ENCODE measurements at regions not wholly inside any gene's neighbourhood (a gene's known extent, or its start where the extent isn't known, plus 50 kb on each side); places are given as distances from the start of the nearest gene placed in this dataset.
A peak's percentile ranks its signal among the peaks of the same experiment; 100 is the strongest.

DNA sequence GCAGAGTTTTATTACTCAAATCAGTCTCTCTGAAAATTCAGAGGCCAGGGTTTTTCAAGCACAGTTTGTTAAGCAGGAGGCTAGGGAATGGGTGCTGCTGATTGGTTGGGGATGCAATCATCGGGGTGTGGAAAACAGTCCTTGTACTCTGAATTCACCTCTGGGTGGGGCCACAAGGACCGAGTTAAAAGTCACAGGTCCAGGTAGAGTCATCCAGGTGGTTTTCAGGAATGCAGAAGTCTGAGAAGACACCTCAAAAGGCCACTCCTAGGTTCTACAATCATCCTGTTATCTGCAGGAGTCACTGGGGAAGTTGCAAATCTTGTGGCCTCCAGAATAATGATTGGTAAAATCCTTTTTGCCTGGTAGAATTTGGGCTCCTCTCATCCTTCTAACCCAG is 371.2 kb upstream of the SULF2 start:
- 90 to 100% methylated on average over 1 to 2 of the region's 2 CpGs for WGBS, 2 experiments (ENCODE audit: insufficient coverage in 1 of 2, insufficient read length in 1 of 2)

DNA sequence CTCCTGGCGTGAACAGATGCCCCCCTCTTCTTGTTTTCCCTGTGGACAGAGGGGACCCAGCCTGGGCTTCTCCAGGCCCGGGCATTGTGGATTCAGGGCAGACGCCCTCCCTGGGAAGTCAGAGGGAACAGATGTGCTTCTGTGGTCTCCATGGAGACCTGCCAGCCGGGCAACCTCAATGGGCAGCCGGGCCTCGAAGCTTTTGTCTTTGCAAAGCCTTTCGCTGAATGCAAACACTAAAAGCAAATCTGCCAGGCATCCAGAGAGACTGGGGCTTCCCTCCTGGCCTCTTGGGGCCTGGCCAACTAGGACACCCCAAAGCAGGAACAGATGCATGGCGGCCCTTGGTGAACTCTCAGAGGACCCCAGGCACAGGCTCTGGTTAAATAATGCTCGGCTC is 370.0 kb upstream of the SULF2 start:
- Histone ChIP-seq H3K27ac (ENCODE audit: low read depth, low read length) (peak overlapping the region; percentile 2), H3K36me3 (ENCODE audit: control insufficient read depth, insufficient read depth, low read length) (no peaks in the 10 kb centered on the region), H3K4me3 (ENCODE audit: low read length) (no peak overlapping the region), H3K4me1 (ENCODE audit: control insufficient read depth, insufficient read depth, low read length) (no peaks in the 10 kb centered on the region), H3K27me3 (ENCODE audit: control insufficient read depth, insufficient read depth, low read length, poor library complexity, severe bottlenecking) (no peaks in the 10 kb centered on the region), H3K9ac (ENCODE audit: extremely low read depth, low read length, poor library complexity, severe bottlenecking) (no peak overlapping the region), H3K9me3 (ENCODE audit: control insufficient read depth, low read length) (peaks cover 18% of the 10 kb centered on the region)
- Mint-ChIP-seq H3K36me3 (ENCODE audit: low read depth) (no peaks in the 10 kb centered on the region), H3K4me1 (no peaks in the 10 kb centered on the region), H3K4me3 (no peak overlapping the region), H3K27ac (no peak overlapping the region), H3K9me3 (peaks cover 23% of the 10 kb centered on the region), H3K27me3 (ENCODE audit: insufficient read depth) (peaks cover 8% of the 10 kb centered on the region)
- DNase-seq = no peak
- 85 to 89% methylated on average over 5 to 9 of the region's 9 CpGs for WGBS, 2 experiments (ENCODE audit: insufficient coverage in 1 of 2, insufficient read length in 1 of 2)
- TF ChIP-seq, protein P1, sequence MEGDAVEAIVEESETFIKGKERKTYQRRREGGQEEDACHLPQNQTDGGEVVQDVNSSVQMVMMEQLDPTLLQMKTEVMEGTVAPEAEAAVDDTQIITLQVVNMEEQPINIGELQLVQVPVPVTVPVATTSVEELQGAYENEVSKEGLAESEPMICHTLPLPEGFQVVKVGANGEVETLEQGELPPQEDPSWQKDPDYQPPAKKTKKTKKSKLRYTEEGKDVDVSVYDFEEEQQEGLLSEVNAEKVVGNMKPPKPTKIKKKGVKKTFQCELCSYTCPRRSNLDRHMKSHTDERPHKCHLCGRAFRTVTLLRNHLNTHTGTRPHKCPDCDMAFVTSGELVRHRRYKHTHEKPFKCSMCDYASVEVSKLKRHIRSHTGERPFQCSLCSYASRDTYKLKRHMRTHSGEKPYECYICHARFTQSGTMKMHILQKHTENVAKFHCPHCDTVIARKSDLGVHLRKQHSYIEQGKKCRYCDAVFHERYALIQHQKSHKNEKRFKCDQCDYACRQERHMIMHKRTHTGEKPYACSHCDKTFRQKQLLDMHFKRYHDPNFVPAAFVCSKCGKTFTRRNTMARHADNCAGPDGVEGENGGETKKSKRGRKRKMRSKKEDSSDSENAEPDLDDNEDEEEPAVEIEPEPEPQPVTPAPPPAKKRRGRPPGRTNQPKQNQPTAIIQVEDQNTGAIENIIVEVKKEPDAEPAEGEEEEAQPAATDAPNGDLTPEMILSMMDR (conservative IDR thresholded peaks at IDR 0.05) = no peak

More for the DNA sequence above, 371.2 kb upstream of the SULF2 start:
- TF ChIP-seq, protein P1 (conservative IDR thresholded peaks at IDR 0.05) = no peak
- H3K4me3 ChIP-seq (ENCODE audit: low read length) = no peak overlapping the region
- H3K36me3 ChIP-seq (ENCODE audit: control insufficient read depth, insufficient read depth, low read length) = no peaks in the 10 kb centered on the region
- Mint-ChIP-seq H3K36me3 (ENCODE audit: low read depth) (no peaks in the 10 kb centered on the region), H3K4me1 (no peaks in the 10 kb centered on the region), H3K4me3 (no peak overlapping the region), H3K27me3 (ENCODE audit: insufficient read depth) (peaks cover 8% of the 10 kb centered on the region), H3K9me3 (peaks cover 23% of the 10 kb centered on the region), H3K27ac (no peak overlapping the region)
- no peak overlapping the region for H3K9ac ChIP-seq (ENCODE audit: extremely low read depth, low read length, poor library complexity, severe bottlenecking)
- no peak for DNase-seq
- no peaks in the 10 kb centered on the region for H3K27me3 ChIP-seq (ENCODE audit: control insufficient read depth, insufficient read depth, low read length, poor library complexity, severe bottlenecking)
- H3K9me3 ChIP-seq (ENCODE audit: control insufficient read depth, low read length) = peaks cover 18% of the 10 kb centered on the region
- H3K27ac ChIP-seq (ENCODE audit: low read depth, low read length) = no peak overlapping the region
- H3K4me1 ChIP-seq (ENCODE audit: control insufficient read depth, insufficient read depth, low read length) = no peaks in the 10 kb centered on the region

DNA sequence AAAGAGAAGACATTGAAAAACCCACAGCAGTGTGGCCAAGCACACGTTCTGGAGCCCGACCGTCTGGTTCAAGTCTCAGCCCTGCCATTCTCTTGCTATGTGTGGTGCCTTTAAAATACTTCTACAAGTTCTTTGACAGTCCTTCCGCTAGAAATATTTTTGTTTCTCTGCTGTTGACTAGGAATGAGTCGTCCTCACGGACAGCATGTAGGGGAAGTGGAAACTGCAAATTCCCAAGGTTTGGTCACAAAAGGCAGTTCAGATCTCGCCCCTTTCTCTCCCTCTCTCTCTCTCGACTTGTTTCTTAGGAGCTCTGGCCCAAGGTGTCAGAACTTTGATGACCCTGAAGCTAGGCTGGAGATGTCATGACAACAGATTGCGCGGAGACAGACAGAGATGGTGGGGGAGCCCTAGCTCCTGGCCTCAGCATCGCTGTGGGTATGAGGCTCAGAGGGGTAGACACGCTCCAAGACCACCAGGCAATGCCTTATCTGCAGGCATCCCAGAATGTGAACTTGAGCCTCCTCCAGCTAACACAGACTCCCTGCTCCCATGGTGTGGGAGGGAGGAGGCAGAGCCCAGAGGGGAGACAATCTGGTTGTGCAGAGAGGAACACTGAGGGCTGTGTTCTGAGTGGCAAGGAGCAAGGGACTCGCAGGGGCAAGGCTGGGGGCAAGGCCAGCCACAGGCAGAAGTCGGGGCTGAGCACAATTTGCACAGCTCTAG is 368.9 kb upstream of the SULF2 start:
- Mint-ChIP-seq H3K36me3 (ENCODE audit: low read depth) (no peaks in the 10 kb centered on the region), H3K4me1 (no peaks in the 10 kb centered on the region), H3K27me3 (ENCODE audit: insufficient read depth) (peaks cover 8% of the 10 kb centered on the region), H3K27ac (no peak overlapping the region), H3K4me3 (no peak overlapping the region), H3K9me3 (peaks cover 23% of the 10 kb centered on the region)
- Histone ChIP-seq H3K27me3 (ENCODE audit: control insufficient read depth, insufficient read depth, low read length, poor library complexity, severe bottlenecking) (no peaks in the 10 kb centered on the region), H3K9ac (ENCODE audit: extremely low read depth, low read length, poor library complexity, severe bottlenecking) (no peak overlapping the region), H3K4me3 (ENCODE audit: low read length) (no peak overlapping the region), H3K36me3 (ENCODE audit: control insufficient read depth, insufficient read depth, low read length) (no peaks in the 10 kb centered on the region), H3K27ac (ENCODE audit: low read depth, low read length) (peak overlapping the region; percentile 41), H3K4me1 (ENCODE audit: control insufficient read depth, insufficient read depth, low read length) (no peaks in the 10 kb centered on the region), H3K9me3 (ENCODE audit: control insufficient read depth, low read length) (peaks cover 18% of the 10 kb centered on the region)
- DNase-seq = no peak
- TF ChIP-seq, protein P1 (conservative IDR thresholded peaks at IDR 0.05) = no peak
- 93 to 98% methylated on average over 8 to 14 of the region's 14 CpGs for WGBS, 2 experiments (ENCODE audit: insufficient coverage in 1 of 2, insufficient read length in 1 of 2)
